ENCODE measurements at regions not wholly inside any gene's neighbourhood (a gene's known extent, or its start where the extent isn't known, plus 50 kb on each side); places are given as distances from the start of the nearest gene placed in this dataset.

DNA sequence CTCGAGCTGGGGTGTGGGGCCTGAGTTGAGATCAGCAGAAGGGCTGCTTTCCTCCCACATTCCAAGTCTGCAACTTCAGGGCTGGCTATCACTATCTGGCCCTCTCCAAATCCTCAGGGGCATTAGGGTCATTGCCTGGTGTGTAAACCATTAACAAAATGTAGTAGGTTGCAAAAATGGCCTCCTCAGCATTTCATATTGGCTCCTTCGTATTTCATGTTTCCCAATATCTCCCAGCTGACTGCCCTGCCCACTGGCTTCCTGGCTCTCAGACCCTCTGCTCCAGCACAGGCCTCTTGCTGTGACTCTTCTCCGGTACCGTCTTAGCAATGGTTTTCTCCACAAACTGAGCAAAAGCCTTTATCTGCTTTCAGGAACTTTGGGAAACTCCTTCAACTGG is 113.8 kb downstream of the GADD45G start:
- TF ChIP-seq, protein P1, sequence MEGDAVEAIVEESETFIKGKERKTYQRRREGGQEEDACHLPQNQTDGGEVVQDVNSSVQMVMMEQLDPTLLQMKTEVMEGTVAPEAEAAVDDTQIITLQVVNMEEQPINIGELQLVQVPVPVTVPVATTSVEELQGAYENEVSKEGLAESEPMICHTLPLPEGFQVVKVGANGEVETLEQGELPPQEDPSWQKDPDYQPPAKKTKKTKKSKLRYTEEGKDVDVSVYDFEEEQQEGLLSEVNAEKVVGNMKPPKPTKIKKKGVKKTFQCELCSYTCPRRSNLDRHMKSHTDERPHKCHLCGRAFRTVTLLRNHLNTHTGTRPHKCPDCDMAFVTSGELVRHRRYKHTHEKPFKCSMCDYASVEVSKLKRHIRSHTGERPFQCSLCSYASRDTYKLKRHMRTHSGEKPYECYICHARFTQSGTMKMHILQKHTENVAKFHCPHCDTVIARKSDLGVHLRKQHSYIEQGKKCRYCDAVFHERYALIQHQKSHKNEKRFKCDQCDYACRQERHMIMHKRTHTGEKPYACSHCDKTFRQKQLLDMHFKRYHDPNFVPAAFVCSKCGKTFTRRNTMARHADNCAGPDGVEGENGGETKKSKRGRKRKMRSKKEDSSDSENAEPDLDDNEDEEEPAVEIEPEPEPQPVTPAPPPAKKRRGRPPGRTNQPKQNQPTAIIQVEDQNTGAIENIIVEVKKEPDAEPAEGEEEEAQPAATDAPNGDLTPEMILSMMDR (IDR thresholded peaks at IDR 0.05; ENCODE audit: low read length) = no peak
- TF ChIP-seq EZH2 (optimal IDR thresholded peaks at IDR 0.05; ENCODE audit: low read depth, low read length) (no peak), EZH2phosphoT487 (IDR thresholded peaks at IDR 0.05; ENCODE audit: low read length) (no peak)
